HEK293 (cell line): ENCODE measurements at regions not wholly inside any gene's neighbourhood (a gene's known extent, or its start where the extent isn't known, plus 50 kb on each side); places are given as distances from the start of the nearest gene placed in this dataset.
A peak's percentile ranks its signal among the peaks of the same experiment; 100 is the strongest.

Source experiments
- CTCF ChIA-PET: fragments of 350-600 bp; formaldehyde crosslinking; extraction: SDS; loops from one replicate; lab custom pipeline; 2021; ENCODE audit warnings: antibody characterized with exemption; lab: Yijun Ruan, JAX
- POLR2A ChIA-PET: fragments of 300-600 bp; formaldehyde crosslinking; extraction: SDS; loops from one replicate; lab custom pipeline; 2020; ENCODE audit warnings: antibody characterized with exemption, inconsistent platforms; lab: Yijun Ruan, JAX
- H3K27ac ChIP-seq: fragments of 200-500 bp; sonication (Bioruptor generic); 2 replicates; pipeline ENCODE4 v1.5.1; 2014; ENCODE audit warnings: low read depth, low read length, control low read depth, inconsistent platforms; ENCODE audit errors: extremely low read depth
- H3K36me3 ChIP-seq, 2 experiments: fragments of 200-500 bp in 1 of 2; sonication (Bioruptor generic) in 1 of 2; 1 replicate in 1 of 2; 2 replicates in 1 of 2; pipeline ENCODE4 v1.5.1; 2014 to 2017; ENCODE audit warnings: inconsistent platforms in 2 of 2, low read length in 2 of 2; ENCODE audit not compliant: control insufficient read depth in 2 of 2, insufficient read depth in 1 of 2
- H3K4me1 ChIP-seq: fragments of 200-500 bp; sonication (Bioruptor generic); 2 replicates; pipeline ENCODE4 v1.5.1; 2014; ENCODE audit warnings: mild to moderate bottlenecking, low read length, inconsistent platforms; ENCODE audit not compliant: control insufficient read depth, insufficient read depth
- H3K4me3 ChIP-seq: 2 replicates; pipeline ENCODE4 v1.5.1; 2011; ENCODE audit warnings: low read depth, mild to moderate bottlenecking, control low read depth, low read length, moderate library complexity
- H3K9me3 ChIP-seq: fragments of 200-500 bp; sonication (Bioruptor generic); 2 replicates; pipeline ENCODE4 v1.5.1; 2014; ENCODE audit warnings: low read depth, low read length, inconsistent platforms; ENCODE audit not compliant: control insufficient read depth, insufficient read depth
- BCL11B ChIP-seq: fragments of 450-650 bp; formaldehyde crosslinking; IDR thresholded peaks from 2 replicates; pipeline ENCODE4 v1.5.1; 2016; ENCODE audit warnings: low read depth, missing biosample characterization, missing genetic modification characterization
- EGR2 ChIP-seq: fragments of 450-650 bp; formaldehyde crosslinking; IDR thresholded peaks from 2 replicates; pipeline ENCODE4 v1.5.1; 2016; ENCODE audit warnings: low read depth, missing biosample characterization, missing genetic modification characterization
- SP2 ChIP-seq: fragments of 450-650 bp; formaldehyde crosslinking; IDR thresholded peaks from 2 replicates; pipeline ENCODE4 v1.5.1; 2016; ENCODE audit warnings: missing biosample characterization, missing genetic modification characterization
- ZEB2 ChIP-seq: fragments of 450-650 bp; formaldehyde crosslinking; IDR thresholded peaks from 2 replicates; pipeline ENCODE4 v1.5.1; 2016; ENCODE audit warnings: missing biosample characterization, missing genetic modification characterization
- ZNF133 ChIP-seq: fragments of 450-650 bp; formaldehyde crosslinking; IDR thresholded peaks from 2 replicates; pipeline ENCODE4 v1.5.1; 2016; ENCODE audit warnings: missing biosample characterization, missing genetic modification characterization
- ZNF138 ChIP-seq: fragments of 450-650 bp; formaldehyde crosslinking; IDR thresholded peaks from 2 replicates; pipeline ENCODE4 v1.5.1; 2016; ENCODE audit warnings: missing biosample characterization, missing genetic modification characterization, borderline replicate concordance
- ZNF2 ChIP-seq: fragments of 450-650 bp; formaldehyde crosslinking; IDR thresholded peaks from 2 replicates; pipeline ENCODE4 v1.5.1; 2016; ENCODE audit warnings: missing biosample characterization, missing genetic modification characterization
- ZNF202 ChIP-seq: fragments of 450-650 bp; formaldehyde crosslinking; IDR thresholded peaks from 2 replicates; pipeline ENCODE4 v1.5.1; 2016; ENCODE audit warnings: missing biosample characterization, missing genetic modification characterization, borderline replicate concordance
- ZNF354C ChIP-seq: fragments of 450-650 bp; formaldehyde crosslinking; IDR thresholded peaks from 2 replicates; pipeline ENCODE4 v1.5.1; 2016; ENCODE audit warnings: missing biosample characterization, missing genetic modification characterization, low read depth, borderline replicate concordance
- ZNF416 ChIP-seq: fragments of 450-650 bp; formaldehyde crosslinking; IDR thresholded peaks from 2 replicates; pipeline ENCODE4 v1.5.1; 2016; ENCODE audit warnings: missing biosample characterization, missing genetic modification characterization
- ZNF585B ChIP-seq: fragments of 450-650 bp; formaldehyde crosslinking; IDR thresholded peaks from 2 replicates; pipeline ENCODE4 v1.5.1; 2016; ENCODE audit warnings: missing biosample characterization, missing genetic modification characterization
- ZNF596 ChIP-seq: fragments of 450-650 bp; IDR thresholded peaks from 2 replicates; pipeline ENCODE4 v1.5.0; 2018; ENCODE audit warnings: missing biosample characterization, mild to moderate bottlenecking, missing genetic modification characterization, moderate library complexity
- ZNF623 ChIP-seq: fragments of 450-650 bp; formaldehyde crosslinking; IDR thresholded peaks from 2 replicates; pipeline ENCODE4 v1.5.1; 2016; ENCODE audit warnings: missing biosample characterization, missing genetic modification characterization
- ZNF768 ChIP-seq: fragments of 450-650 bp; formaldehyde crosslinking; IDR thresholded peaks from 2 replicates; pipeline ENCODE4 v1.5.1; 2018; ENCODE audit warnings: missing biosample characterization, mild to moderate bottlenecking, missing genetic modification characterization
- ZNF785 ChIP-seq: fragments of 450-650 bp; formaldehyde crosslinking; IDR thresholded peaks from 2 replicates; pipeline ENCODE4 v1.5.1; 2016; ENCODE audit warnings: missing biosample characterization, missing genetic modification characterization
- ZNF792 ChIP-seq: fragments of 450-650 bp; formaldehyde crosslinking; IDR thresholded peaks from 2 replicates; pipeline ENCODE4 v1.5.1; 2016; ENCODE audit warnings: missing biosample characterization, missing genetic modification characterization
- ZNF837 ChIP-seq: fragments of 450-650 bp; formaldehyde crosslinking; IDR thresholded peaks from 2 replicates; pipeline ENCODE4 v1.5.1; 2016; ENCODE audit warnings: missing biosample characterization, missing genetic modification characterization
- TF ChIP-seq, protein P1 (sequence below): fragments of 450-650 bp; formaldehyde crosslinking; IDR thresholded peaks from 2 replicates; pipeline ENCODE4 v1.5.1; 2016; ENCODE audit warnings: missing biosample characterization, missing genetic modification characterization
- TF ChIP-seq, protein P2 (sequence below): fragments of 450-650 bp; formaldehyde crosslinking; IDR thresholded peaks from 2 replicates; pipeline ENCODE4 v1.5.1; 2016; ENCODE audit warnings: missing biosample characterization, missing genetic modification characterization
- TF ChIP-seq, protein P3 (sequence below): fragments of 450-650 bp; formaldehyde crosslinking; IDR thresholded peaks from 2 replicates; pipeline ENCODE4; 2016; ENCODE audit warnings: missing biosample characterization, missing genetic modification characterization
- TF ChIP-seq, protein P4 (sequence below): fragments of 450-650 bp; formaldehyde crosslinking; IDR thresholded peaks from 2 replicates; pipeline ENCODE4 v1.5.1; 2016; ENCODE audit warnings: missing biosample characterization, missing genetic modification characterization
- TF ChIP-seq, protein P5 (sequence below): fragments of 450-650 bp; formaldehyde crosslinking; conservative IDR thresholded peaks from 2 replicates; pipeline ENCODE4 v1.5.1; 2016; ENCODE audit warnings: low read depth, missing biosample characterization, missing genetic modification characterization
- TF ChIP-seq, protein P6 (sequence below): fragments of 450-650 bp; formaldehyde crosslinking; IDR thresholded peaks from 2 replicates; pipeline ENCODE4 v1.5.1; 2016; ENCODE audit warnings: missing biosample characterization, missing genetic modification characterization

DNA sequence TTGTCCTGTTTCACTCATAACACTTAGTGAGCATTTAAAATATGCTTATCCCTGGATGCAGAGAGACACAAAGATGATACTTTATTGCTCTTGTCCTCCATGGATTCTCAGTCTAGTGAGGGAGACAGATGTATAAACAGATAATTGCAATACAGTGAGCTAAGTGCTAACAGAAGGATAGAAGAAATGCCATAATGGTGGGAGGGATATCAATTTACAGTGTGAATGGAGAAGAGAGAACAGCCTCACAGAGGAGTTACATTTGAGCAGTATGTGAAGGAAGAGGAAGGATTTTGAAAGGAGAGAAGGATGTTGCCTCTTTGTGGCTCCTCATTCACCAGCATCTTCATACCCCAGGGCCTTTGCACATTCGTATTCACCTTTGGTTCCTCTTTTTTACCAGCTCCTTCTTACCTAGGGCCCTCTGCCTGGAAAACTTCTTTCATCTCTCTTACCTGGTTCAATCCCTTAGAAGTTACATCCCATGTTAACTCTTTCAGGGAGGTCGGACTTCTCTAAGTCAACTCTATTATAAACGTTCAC is 341.7 kb downstream of the PRL start:
- ChIA-PET CTCF (interaction anchor here (0.6 to 1.0 kb wide), 3 partner anchors 20 to 1224 kb away, joined by 3 to 4 read pairs (median 3); no protein-coding TSS in a partner anchor), POLR2A (interaction anchor here (1.5 to 3.1 kb wide), 3 partner anchors 12 to 367 kb away, joined by 4 to 52 read pairs (median 5); partner anchors contain the start of gene SOX4)
- Histone ChIP-seq H3K4me3 (no peak overlapping the region), H3K4me1 (peaks cover 23% of the 10 kb centered on the region)
- TF ChIP-seq, protein P1, sequence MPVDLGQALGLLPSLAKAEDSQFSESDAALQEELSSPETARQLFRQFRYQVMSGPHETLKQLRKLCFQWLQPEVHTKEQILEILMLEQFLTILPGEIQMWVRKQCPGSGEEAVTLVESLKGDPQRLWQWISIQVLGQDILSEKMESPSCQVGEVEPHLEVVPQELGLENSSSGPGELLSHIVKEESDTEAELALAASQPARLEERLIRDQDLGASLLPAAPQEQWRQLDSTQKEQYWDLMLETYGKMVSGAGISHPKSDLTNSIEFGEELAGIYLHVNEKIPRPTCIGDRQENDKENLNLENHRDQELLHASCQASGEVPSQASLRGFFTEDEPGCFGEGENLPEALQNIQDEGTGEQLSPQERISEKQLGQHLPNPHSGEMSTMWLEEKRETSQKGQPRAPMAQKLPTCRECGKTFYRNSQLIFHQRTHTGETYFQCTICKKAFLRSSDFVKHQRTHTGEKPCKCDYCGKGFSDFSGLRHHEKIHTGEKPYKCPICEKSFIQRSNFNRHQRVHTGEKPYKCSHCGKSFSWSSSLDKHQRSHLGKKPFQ (tag by site-specific recombination): peak; percentile 55
- TF ChIP-seq ZNF138 (tag by site-specific recombination): no peak
- TF ChIP-seq ZNF623 (tag by site-specific recombination): peak; percentile 95
- TF ChIP-seq, protein P2, sequence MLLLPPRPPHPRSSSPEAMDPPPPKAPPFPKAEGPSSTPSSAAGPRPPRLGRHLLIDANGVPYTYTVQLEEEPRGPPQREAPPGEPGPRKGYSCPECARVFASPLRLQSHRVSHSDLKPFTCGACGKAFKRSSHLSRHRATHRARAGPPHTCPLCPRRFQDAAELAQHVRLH (tag by site-specific recombination): 0 out of 2 replicates have a peak, but pooled peaks have one; percentile 44
- TF ChIP-seq, all 188 proteins: peak for 3
- Histone ChIP-seq H3K27ac (peak overlapping the region; percentile 97), H3K9me3 (no peaks in the 10 kb centered on the region), H3K36me3 (no peaks in the 10 kb centered on the region)

DNA sequence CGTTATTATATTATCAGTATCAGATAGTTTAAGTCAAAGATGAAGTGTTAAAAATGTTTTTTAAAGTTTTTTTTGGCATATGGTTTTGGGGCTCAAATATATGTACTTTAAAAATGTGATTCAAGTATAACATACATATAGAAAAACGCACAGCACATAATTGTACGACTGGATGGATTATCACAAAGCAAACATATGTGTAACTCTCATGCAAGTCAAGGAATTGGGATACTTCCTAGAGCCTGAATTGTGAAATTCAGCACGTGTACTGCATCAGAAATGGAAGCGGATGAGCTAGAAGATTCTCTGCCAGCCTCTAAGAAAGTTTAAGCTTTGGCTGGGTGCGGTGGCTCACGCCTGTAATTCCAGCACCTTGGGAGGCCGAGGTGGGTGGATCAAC is 340.9 kb downstream of the PRL start:
- H3K9me3 ChIP-seq: no peaks in the 10 kb centered on the region
- CTCF ChIA-PET: no interaction called here
- no peaks in the 10 kb centered on the region for H3K36me3 ChIP-seq
- peaks cover 19% of the 10 kb centered on the region for H3K4me1 ChIP-seq
- TF ChIP-seq ZNF354C: no peak
- TF ChIP-seq BCL11B: no peak
- TF ChIP-seq ZNF133 (tag by site-specific recombination): no peak
- TF ChIP-seq ZNF2: no peak
- no peak for TF ChIP-seq ZNF416
- TF ChIP-seq ZNF596 (tag by site-specific recombination): no peak
- TF ChIP-seq EGR2 (tag by site-specific recombination): no peak
- POLR2A ChIA-PET: interaction anchor here (3.1 kb wide), 1 partner anchor 362 kb away, joined by 52 read pairs; the partner anchor contains the start of gene SOX4
- H3K4me3 ChIP-seq: no peak overlapping the region
- no peak overlapping the region for H3K27ac ChIP-seq

DNA sequence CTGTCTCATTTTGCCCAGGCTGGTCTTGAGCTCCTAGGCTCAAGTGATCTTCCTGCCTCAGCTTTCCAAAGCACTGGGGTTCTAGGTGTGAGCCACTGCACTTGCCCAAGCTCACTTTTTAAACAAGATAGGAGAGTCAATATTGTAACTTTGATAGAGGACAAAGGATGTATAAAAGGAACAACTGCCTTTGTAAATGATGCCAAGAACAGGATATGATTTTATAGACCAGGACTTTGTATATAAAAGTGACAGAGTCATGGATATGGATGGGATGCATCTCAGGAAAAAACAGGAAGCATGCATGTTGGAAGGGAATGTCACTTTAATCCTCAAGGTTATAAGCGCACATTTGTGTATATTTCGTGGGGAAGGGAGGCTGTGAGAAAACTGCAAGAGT is 338.4 kb downstream of the PRL start:
- Histone ChIP-seq H3K4me1 (peaks cover 13% of the 10 kb centered on the region), H3K27ac (no peak overlapping the region), H3K36me3 (no peaks in the 10 kb centered on the region), H3K9me3 (no peaks in the 10 kb centered on the region), H3K4me3 (no peak overlapping the region)
- ChIA-PET CTCF (no interaction called here), POLR2A (interaction anchor here (1.2 kb wide), 1 partner anchor 365 kb away, joined by 4 read pairs; the partner anchor contains the start of gene SOX4)
- no peak for TF ChIP-seq ZEB2 (tag by site-specific recombination)
- TF ChIP-seq, protein P3, sequence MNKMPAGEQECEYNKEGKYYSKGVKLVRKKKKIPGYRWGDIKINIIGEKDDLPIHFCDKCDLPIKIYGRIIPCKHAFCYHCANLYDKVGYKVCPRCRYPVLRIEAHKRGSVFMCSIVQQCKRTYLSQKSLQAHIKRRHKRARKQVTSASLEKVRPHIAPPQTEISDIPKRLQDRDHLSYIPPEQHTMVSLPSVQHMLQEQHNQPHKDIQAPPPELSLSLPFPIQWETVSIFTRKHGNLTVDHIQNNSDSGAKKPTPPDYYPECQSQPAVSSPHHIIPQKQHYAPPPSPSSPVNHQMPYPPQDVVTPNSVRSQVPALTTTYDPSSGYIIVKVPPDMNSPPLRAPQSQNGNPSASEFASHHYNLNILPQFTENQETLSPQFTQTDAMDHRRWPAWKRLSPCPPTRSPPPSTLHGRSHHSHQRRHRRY (tag by site-specific recombination): no peak
- TF ChIP-seq ZNF785 (tag by site-specific recombination): no peak
- TF ChIP-seq, protein P4, sequence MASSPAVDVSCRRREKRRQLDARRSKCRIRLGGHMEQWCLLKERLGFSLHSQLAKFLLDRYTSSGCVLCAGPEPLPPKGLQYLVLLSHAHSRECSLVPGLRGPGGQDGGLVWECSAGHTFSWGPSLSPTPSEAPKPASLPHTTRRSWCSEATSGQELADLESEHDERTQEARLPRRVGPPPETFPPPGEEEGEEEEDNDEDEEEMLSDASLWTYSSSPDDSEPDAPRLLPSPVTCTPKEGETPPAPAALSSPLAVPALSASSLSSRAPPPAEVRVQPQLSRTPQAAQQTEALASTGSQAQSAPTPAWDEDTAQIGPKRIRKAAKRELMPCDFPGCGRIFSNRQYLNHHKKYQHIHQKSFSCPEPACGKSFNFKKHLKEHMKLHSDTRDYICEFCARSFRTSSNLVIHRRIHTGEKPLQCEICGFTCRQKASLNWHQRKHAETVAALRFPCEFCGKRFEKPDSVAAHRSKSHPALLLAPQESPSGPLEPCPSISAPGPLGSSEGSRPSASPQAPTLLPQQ: no peak
- TF ChIP-seq, protein P5, sequence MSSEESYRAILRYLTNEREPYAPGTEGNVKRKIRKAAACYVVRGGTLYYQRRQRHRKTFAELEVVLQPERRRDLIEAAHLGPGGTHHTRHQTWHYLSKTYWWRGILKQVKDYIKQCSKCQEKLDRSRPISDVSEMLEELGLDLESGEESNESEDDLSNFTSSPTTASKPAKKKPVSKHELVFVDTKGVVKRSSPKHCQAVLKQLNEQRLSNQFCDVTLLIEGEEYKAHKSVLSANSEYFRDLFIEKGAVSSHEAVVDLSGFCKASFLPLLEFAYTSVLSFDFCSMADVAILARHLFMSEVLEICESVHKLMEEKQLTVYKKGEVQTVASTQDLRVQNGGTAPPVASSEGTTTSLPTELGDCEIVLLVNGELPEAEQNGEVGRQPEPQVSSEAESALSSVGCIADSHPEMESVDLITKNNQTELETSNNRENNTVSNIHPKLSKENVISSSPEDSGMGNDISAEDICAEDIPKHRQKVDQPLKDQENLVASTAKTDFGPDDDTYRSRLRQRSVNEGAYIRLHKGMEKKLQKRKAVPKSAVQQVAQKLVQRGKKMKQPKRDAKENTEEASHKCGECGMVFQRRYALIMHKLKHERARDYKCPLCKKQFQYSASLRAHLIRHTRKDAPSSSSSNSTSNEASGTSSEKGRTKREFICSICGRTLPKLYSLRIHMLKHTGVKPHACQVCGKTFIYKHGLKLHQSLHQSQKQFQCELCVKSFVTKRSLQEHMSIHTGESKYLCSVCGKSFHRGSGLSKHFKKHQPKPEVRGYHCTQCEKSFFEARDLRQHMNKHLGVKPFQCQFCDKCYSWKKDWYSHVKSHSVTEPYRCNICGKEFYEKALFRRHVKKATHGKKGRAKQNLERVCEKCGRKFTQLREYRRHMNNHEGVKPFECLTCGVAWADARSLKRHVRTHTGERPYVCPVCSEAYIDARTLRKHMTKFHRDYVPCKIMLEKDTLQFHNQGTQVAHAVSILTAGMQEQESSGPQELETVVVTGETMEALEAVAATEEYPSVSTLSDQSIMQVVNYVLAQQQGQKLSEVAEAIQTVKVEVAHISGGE: no peak
- no peak for TF ChIP-seq SP2 (tag by site-specific recombination)
- no peak for TF ChIP-seq ZNF202 (tag by site-specific recombination)
- TF ChIP-seq ZNF585B: no peak
- TF ChIP-seq ZNF837 (tag by site-specific recombination): no peak
- no peak for TF ChIP-seq ZNF768 (tag by site-specific recombination)
- TF ChIP-seq, protein P6, sequence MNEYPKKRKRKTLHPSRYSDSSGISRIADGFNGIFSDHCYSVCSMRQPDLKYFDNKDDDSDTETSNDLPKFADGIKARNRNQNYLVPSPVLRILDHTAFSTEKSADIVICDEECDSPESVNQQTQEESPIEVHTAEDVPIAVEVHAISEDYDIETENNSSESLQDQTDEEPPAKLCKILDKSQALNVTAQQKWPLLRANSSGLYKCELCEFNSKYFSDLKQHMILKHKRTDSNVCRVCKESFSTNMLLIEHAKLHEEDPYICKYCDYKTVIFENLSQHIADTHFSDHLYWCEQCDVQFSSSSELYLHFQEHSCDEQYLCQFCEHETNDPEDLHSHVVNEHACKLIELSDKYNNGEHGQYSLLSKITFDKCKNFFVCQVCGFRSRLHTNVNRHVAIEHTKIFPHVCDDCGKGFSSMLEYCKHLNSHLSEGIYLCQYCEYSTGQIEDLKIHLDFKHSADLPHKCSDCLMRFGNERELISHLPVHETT (tag by site-specific recombination): no peak
- TF ChIP-seq ZNF792: no peak
